Calu3 (cell line): ENCODE measurements at regions not wholly inside any gene's neighbourhood (a gene's known extent, or its start where the extent isn't known, plus 50 kb on each side); places are given as distances from the start of the nearest gene placed in this dataset.
"Not testable (repeated sequence)": the region's sequence is repeated elsewhere in the genome, so short reads cannot be mapped to it uniquely, and the experiment has no call there.

Experiments
- BruUV-seq: library from RNA; stranded (reverse); fragments of 400-500 nt; replicated peaks from 2 replicates; lab custom pipeline; 2021; lab: Mats Ljungman, UMichigan
- CTCF ChIA-PET: fragments of 300-600 bp; sonication (Branson Sonifier 250); formaldehyde crosslinking; loops from one replicate; lab custom pipeline; 2022; ENCODE audit warnings: antibody characterized with exemption; lab: Charles Lee
- DNase-seq: peaks from one replicate; pipeline ENCODE4 v3.0.0; 2022
- H3K27ac Mint-ChIP-seq: one replicate; pipeline ENCODE4 v1.8.0; 2022; ENCODE audit warnings: mixed read lengths; ENCODE audit not compliant: unreplicated experiment
- H3K27me3 Mint-ChIP-seq: one replicate; pipeline ENCODE4 v1.8.0; 2022; ENCODE audit warnings: mixed read lengths; ENCODE audit not compliant: unreplicated experiment
- H3K36me3 Mint-ChIP-seq: one replicate; pipeline ENCODE4 v1.8.0; 2022; ENCODE audit warnings: mild to moderate bottlenecking, moderate library complexity, mixed read lengths; ENCODE audit not compliant: insufficient read depth, unreplicated experiment
- H3K4me1 Mint-ChIP-seq: one replicate; pipeline ENCODE4 v1.8.0; 2022; ENCODE audit warnings: mild to moderate bottlenecking, low read depth, mixed read lengths; ENCODE audit not compliant: unreplicated experiment
- H3K4me3 Mint-ChIP-seq: one replicate; pipeline ENCODE4 v1.8.0; 2022; ENCODE audit warnings: mild to moderate bottlenecking, low read depth, moderate library complexity, mixed read lengths; ENCODE audit not compliant: unreplicated experiment
- H3K9me3 Mint-ChIP-seq: one replicate; pipeline ENCODE4 v1.8.0; 2022; ENCODE audit warnings: low read depth, mixed read lengths; ENCODE audit not compliant: unreplicated experiment
- intact Hi-C: fragments of 100-400 bp; cut with micrococcal nuclease; formaldehyde crosslinking; loops from one replicate; pipeline ENCODE4 v1.10.0; 2022; ENCODE audit not compliant: unreplicated experiment
- TF ChIP-seq, protein P1 (sequence below): fragments of 200-600 bp; IDR thresholded peaks from one replicate; pipeline ENCODE4 v1.8.0; 2022; ENCODE audit warnings: antibody characterized with exemption; ENCODE audit not compliant: unreplicated experiment

DNA sequence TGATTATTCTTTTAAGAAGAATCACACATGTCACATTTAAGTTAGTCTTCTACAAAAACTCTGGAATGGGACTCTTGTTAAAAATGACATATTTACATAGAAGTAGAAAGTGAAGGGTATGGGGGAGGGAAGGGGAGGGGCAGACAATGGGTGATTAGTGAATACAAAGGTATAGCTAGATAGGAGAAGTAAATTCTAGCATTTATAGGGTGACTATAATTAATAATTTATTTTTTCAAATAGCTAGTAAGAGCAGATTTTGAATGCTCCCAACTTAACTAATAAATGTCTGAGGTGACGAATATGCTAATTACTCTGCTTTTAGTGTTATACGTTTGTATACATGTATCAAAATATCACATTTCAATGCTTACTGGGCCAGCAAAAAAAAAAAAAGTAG is 59.4 kb downstream of the BLTP3B start:
- CTCF ChIA-PET: no interaction called here
- intact Hi-C loops: no loop called here
- Mint-ChIP-seq H3K36me3 (peaks cover 8% of the 10 kb centered on the region), H3K27me3 (no peaks in the 10 kb centered on the region), H3K4me3 (no peak overlapping the region), H3K9me3 (peaks cover 3% of the 10 kb centered on the region), H3K27ac (no peak overlapping the region), H3K4me1 (no peaks in the 10 kb centered on the region)
- no TSS peak for BruUV-seq
- DNase-seq: no peak
- TF ChIP-seq, protein P1, sequence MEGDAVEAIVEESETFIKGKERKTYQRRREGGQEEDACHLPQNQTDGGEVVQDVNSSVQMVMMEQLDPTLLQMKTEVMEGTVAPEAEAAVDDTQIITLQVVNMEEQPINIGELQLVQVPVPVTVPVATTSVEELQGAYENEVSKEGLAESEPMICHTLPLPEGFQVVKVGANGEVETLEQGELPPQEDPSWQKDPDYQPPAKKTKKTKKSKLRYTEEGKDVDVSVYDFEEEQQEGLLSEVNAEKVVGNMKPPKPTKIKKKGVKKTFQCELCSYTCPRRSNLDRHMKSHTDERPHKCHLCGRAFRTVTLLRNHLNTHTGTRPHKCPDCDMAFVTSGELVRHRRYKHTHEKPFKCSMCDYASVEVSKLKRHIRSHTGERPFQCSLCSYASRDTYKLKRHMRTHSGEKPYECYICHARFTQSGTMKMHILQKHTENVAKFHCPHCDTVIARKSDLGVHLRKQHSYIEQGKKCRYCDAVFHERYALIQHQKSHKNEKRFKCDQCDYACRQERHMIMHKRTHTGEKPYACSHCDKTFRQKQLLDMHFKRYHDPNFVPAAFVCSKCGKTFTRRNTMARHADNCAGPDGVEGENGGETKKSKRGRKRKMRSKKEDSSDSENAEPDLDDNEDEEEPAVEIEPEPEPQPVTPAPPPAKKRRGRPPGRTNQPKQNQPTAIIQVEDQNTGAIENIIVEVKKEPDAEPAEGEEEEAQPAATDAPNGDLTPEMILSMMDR: no peak

DNA sequence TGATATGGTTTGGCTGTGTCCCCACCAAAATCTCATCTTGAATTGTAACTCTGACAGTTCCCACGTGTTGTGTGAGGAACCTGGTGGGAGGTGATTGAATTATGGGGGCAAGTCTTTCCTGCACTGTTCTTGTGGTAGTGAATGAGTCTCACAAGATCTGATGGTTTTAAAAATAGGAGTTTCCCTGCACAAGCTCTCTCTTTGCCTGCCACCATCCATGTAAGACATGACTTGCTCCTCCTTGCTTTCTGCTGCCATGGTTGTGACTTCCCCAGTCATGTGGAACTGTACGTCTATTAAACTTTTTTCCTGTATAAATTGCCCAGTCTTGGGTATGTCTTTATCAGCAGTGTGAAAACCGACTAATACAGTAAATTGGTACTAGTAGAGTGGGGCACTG is 63.9 kb downstream of the BLTP3B start:
- H3K27me3 Mint-ChIP-seq, BruUV-seq, CTCF ChIA-PET, H3K4me1 Mint-ChIP-seq, H3K9me3 Mint-ChIP-seq, H3K36me3 Mint-ChIP-seq, intact Hi-C loops, H3K27ac Mint-ChIP-seq, H3K4me3 Mint-ChIP-seq, DNase-seq: not testable (repeated sequence)

GRCh38 chr12:100077367-100077766 is 65.3 kb downstream of the BLTP3B start:
- Mint-ChIP-seq H3K27me3 (no peaks in the 10 kb centered on the region), H3K4me3 (no peak overlapping the region), H3K9me3 (peaks cover 3% of the 10 kb centered on the region), H3K27ac (no peak overlapping the region), H3K36me3 (peaks cover 8% of the 10 kb centered on the region), H3K4me1 (no peaks in the 10 kb centered on the region)
- BruUV-seq: no TSS peak
- TF ChIP-seq, protein P1: no peak
- CTCF ChIA-PET: no interaction called here
- intact Hi-C loops: no loop called here
- no peak for DNase-seq

DNA sequence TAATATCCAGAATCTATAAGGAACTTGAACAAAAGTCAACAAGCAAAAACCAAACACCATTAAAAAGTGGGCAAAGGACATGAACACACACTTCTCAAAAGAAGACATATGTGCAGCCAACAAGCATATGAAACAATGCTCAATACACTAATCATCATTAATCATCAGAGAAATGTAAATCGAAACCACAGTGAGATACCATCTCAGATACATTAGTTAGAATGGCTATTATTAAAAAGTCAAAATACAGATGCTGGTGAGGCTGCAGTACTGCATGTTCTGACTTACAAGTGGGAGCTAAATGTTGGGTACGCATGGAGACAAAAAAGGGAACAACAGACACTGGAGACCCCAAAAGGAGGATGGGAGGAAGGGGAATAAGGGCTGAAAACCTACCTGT is 67.1 kb downstream of the BLTP3B start:
- CTCF ChIA-PET: no interaction called here
- TF ChIP-seq, protein P1: no peak
- Mint-ChIP-seq H3K4me1 (no peaks in the 10 kb centered on the region), H3K27ac (no peak overlapping the region), H3K36me3 (no peaks in the 10 kb centered on the region), H3K9me3 (no peaks in the 10 kb centered on the region), H3K4me3 (no peak overlapping the region), H3K27me3 (no peaks in the 10 kb centered on the region)
- intact Hi-C loops: no loop called here
- no peak for DNase-seq
- no TSS peak for BruUV-seq

- H3K27me3 Mint-ChIP-seq: no peaks in the 10 kb centered on the region
- intact Hi-C loops: no loop called here
These were observed 72.9 kb downstream of the BLTP3B start for GRCh38 chr12:100069795-100070194.

More at GRCh38 chr12:100069795-100070194, 72.9 kb downstream of the BLTP3B start:
- Mint-ChIP-seq H3K27ac (no peak overlapping the region), H3K9me3 (peaks cover 5% of the 10 kb centered on the region), H3K36me3 (no peaks in the 10 kb centered on the region), H3K4me1 (no peaks in the 10 kb centered on the region), H3K4me3 (no peak overlapping the region)
- BruUV-seq: no TSS peak
- CTCF ChIA-PET: no interaction called here
- DNase-seq: no peak
- TF ChIP-seq, protein P1: no peak
